HG03103 (cell line): ENCODE measurements at regions not wholly inside any gene's neighbourhood (a gene's known extent, or its start where the extent isn't known, plus 50 kb on each side); places are given as distances from the start of the nearest gene placed in this dataset.

Experiments
- ATAC-seq: cut with Tn5 transposase; IDR thresholded peaks from one replicate; pipeline ENCODE4 v1.9.1; 2021; ENCODE audit warnings: low read depth; ENCODE audit not compliant: unreplicated experiment

DNA sequence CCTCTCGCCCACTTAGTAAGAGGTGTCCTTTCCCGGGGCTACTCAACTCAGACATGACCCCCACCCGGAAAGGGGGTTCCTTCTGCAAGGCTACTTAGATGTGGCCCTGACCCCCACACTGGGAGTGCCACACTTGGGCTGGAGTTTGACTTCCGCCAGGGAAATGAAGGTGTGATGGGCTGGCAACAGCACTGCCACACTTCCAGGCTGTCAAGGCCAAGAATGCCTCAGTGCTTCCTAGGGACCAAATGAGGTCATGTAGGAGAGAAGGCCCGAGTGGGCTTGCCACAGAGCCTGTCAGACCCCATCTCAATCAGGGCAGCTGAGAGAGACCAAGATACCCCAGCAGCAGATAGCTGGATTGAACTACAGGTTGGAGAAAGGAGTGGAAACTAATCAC, 55.5 kb downstream of the DRD1 start:
- no peak for ATAC-seq

GRCh38 chr5:175387144-175387543, 56.8 kb downstream of the DRD1 start:
- no peak for ATAC-seq

- no peak for ATAC-seq
These were observed 57.5 kb downstream of the DRD1 start for GRCh38 chr5:175386526-175386925.

DNA sequence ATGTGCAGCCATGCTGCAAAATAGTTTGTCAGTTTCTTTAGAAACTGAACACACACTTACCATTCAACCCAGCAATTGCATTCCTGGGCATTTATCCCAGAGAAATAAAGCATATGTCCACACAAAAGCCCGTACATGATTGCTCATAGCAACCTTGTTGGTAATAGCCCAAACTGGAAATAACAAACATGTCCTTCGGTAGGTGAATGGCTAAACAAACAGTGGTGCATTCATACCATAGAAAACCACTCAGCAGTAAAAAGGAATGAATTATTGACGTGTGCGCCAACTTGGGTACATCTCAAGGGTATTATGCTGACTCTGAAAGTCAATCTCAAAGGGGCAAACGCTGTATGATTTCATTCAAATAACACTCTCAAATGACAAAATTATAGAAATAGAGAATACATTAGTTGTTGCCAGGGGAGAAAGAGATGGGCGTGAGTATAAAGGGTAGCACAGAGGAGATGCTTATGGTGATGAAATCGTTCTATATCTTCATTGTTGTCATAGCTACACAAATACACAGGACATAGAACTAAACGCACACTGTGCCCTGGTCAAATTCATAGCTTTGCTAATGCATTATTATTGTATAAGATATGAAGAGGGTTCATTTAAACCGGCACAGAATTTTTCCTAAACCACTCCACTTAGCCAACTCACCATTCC, 58.2 kb downstream of the DRD1 start:
- ATAC-seq, result no peak

DNA sequence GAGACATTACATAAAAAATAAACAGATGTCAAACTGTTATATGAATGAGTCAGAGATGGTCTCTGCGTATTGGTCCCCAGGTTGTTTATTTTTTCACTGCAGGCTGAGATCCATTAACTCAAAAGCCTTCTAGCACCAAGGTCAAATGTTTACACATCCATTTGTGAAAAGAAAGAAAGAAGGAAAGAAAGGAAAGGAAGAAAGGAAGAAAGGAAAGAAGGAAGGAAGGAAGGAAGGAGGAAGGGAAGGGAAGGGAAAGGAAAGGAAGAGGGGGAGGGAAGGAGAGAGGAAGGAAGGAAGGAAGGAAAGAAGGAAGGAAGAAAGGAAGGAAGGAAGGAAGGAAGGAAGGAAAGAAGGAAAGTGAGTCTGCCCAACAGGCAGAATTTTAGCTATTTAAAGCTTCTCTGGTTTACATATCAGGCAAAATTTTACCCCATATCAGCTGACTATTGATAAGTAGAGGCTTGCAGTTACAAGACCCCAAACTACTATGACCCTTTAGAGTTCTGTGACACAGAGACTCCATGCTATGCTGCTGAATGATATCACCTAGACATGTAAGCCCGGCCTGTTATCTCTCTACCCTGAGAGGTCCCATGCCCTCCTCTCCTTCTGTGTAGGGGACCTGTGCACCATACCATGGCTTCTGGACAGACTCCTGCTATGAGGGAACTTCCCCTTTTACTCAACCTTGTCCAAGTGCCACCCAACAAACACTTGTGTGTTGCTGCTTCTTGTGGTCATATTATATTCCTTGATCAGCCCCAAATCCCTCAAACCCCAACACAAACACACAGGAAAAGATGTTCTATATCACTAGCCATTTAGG, 59.0 kb downstream of the DRD1 start:
- ATAC-seq, result no peak

GRCh38 chr5:175383350-175383749, 60.6 kb downstream of the DRD1 start:
- ATAC-seq, result no peak

DNA sequence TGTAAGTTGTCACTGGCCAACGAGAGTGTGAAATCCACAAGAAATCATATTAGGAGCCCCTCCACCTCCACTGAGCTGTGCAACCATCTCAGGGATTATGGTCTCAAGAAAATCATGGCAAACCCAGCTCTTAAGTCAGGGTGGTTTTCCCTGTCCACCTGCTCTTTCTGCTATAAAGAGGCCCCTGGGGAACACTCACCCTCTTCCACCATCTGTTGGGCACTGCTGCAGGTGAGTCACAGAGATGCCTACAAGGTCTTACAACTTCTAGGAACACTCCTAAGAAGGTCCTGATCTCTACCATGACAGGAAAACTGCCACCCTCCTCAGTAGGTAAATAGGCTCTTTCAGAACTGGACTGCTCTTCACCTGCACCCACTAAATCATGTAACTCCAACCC, 61.8 kb downstream of the DRD1 start:
- ATAC-seq, result no peak

- ATAC-seq, result no peak
These were observed 62.9 kb downstream of the DRD1 start for GRCh38 chr5:175381130-175381529.

- no peak for ATAC-seq
These were observed 63.3 kb downstream of the DRD1 start for GRCh38 chr5:175380701-175381100.

DNA sequence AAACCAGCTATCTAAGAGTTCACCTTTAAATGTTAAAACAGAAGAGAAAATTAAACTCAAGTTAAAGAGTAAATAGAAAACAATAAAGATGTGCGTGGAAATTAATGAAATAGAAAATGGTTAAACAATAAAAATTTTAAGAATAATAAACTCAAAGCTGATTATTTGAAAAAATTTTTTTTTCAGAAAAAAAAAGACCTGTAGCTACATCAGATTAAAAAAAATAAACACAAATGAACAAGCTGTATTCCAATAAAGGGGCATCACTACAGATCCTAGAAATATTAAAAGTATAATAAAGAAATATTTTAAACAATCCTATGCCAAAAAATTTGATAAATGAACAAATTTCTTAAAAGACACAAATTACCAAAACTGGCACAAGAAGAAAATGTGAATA, 64.1 kb downstream of the DRD1 start:
- ATAC-seq, result no peak

DNA sequence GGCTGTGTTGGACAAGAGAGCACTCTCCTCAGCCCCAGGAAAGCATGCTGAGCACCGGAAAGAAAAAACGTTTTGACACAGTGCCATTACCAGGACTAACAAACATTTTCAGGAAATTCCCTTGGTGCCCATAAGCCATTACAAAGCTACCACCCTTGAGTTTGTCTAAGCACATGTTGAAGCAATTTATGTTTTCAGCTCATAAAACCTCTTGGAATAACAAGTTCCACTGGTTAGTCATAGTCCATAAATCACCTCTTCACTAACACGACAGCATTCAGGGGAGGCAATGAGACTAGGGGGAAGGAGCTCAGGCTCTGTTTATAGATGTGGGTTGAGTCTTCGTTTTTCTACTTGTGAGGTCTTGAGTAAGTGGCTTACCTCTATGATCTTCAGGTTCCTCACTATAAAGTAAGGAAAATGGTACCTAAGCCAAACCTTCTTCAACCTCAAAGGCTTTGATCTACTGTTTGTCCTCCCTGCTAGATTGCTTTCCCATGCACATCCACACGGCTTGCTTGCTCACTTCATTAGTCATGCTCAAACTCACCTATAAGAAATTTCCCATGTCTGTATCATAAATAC, 65.4 kb downstream of the DRD1 start:
- ATAC-seq, result no peak

- no peak for ATAC-seq
These were observed 66.2 kb downstream of the DRD1 start for GRCh38 chr5:175377816-175378215.

- no peak for ATAC-seq
These were observed 69.7 kb downstream of the DRD1 start for GRCh38 chr5:175374166-175374875.

DNA sequence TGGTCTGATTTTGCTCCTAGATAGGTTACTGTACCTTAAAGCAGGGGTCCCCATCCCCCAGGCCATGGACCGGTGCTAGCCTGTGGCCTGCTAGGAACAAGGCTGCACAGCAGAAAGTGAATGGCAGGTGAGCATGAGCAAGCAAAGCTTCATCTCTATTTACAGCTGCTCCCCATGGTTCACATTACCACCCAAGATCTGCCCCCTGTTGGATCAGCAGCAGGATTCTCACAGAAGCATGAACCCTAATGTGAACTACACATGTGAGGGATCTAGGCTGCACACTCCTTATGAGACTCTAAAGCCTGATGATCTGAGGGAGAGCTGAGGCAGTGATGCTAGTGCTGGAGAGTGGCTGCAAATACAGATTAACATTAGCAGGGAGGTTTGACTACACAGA, 78.1 kb downstream of the DRD1 start:
- ATAC-seq, result no peak

DNA sequence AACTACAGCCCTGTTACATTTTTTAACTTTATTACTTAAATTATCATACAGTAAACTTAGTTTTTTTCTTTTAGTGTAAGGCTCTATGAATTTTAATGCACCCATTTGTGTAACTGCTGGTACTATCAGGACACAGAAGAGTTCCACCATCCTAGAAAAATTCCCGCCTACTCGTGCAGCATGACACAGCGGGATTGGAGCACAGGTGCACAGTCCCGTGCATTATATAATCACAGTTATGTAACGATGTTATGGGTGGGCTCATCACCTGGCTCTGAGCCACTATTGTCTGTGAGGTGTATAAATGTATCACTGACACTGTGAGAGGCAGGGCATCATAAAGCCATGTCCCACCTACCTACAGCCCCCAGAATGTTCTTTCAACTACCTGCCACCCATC, 80.7 kb downstream of the DRD1 start:
- no peak for ATAC-seq

GRCh38 chr5:175357995-175358394, 86.0 kb downstream of the DRD1 start:
- no peak for ATAC-seq

GRCh38 chr5:175356428-175356827, 87.6 kb downstream of the DRD1 start:
- ATAC-seq, result no peak

GRCh38 chr5:175354964-175355363, 89.0 kb downstream of the DRD1 start:
- ATAC-seq, result no peak

- ATAC-seq, result no peak
These were observed 90.1 kb downstream of the DRD1 start for GRCh38 chr5:175353926-175354325.

DNA sequence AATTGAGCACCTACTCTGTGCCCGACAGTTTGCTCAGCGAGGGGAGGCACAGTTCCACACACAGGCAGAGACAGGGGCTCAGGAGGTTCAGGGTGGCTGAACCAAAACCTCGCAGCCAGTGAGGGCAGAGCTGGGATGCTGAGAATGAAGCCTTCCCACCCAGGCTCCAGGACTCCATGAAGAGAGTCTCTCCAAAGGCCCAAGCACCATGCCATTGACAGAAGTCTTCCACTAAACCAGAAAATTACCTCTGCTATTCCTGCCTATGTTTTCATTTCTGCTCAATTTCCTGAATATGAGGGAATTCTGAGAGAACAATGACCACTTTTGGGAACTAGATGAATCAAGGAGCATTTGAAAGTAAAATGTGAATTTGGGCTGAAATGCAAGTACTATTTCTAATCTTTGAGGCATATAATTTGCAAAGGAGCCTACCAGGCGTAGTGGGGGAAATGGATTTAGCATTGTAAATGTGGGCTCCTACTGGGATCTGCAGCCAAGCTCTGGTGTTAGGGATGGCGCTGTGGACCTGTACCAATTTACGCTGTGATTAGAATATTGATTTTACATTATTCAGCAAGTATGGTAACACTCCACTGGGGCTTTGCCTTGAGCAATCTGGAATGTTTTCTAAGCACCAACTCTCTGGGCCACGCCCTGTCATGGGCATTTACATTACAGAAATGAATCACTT, 91.9 kb downstream of the DRD1 start:
- no peak for ATAC-seq

DNA sequence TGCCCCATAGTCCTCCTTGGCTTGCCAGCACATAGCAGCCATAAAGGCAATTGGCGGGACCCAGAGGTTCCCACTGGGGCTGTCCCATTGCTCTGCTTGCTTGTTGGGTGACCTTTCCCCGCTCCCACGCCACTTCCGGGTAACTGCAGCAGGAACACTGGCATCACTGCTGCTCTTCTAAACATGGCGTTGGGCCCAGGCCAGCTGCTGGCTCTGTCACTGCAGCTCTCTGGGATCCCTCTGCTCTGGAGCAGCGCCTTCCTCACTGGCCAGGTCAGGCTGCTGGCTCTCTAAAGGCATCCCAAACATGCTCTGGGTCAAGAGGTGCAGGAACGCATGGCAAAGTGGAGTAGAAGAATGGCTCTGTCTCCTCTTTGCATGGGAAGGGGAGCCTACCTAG, 92.9 kb downstream of the DRD1 start:
- ATAC-seq, result no peak
